GM12872 (cell line): ENCODE measurements at regions not wholly inside any gene's neighbourhood (a gene's known extent, or its start where the extent isn't known, plus 50 kb on each side); places are given as distances from the start of the nearest gene placed in this dataset.

Experiments
- CTCF ChIP-seq: IDR thresholded peaks from 3 replicates; pipeline ENCODE4 v1.5.1; 2011; ENCODE audit warnings: low read depth, mild to moderate bottlenecking, low read length, moderate library complexity; ENCODE audit not compliant: insufficient read depth

- TF ChIP-seq CTCF: no peak
Observed at GRCh38 chr4:61004651-61005170, 195.4 kb upstream of the ADGRL3 start.

- TF ChIP-seq CTCF: no peak
Observed at GRCh38 chr4:61011051-61011450, 189.1 kb upstream of the ADGRL3 start.

- no peak for TF ChIP-seq CTCF
Observed at GRCh38 chr4:61024610-61025009, 175.5 kb upstream of the ADGRL3 start.

- no peak for TF ChIP-seq CTCF
Observed at GRCh38 chr4:61027939-61028338, 172.2 kb upstream of the ADGRL3 start.

- TF ChIP-seq CTCF: no peak
Observed at GRCh38 chr4:61036071-61036684, 163.9 kb upstream of the ADGRL3 start.

- no peak for TF ChIP-seq CTCF
Observed at GRCh38 chr4:61041527-61041926, 158.6 kb upstream of the ADGRL3 start.

- TF ChIP-seq CTCF: no peak
Observed at GRCh38 chr4:61044837-61045236, 155.3 kb upstream of the ADGRL3 start.
